SK-N-SH (cell line): ENCODE measurements at regions not wholly inside any gene's neighbourhood (a gene's known extent, or its start where the extent isn't known, plus 50 kb on each side); places are given as distances from the start of the nearest gene placed in this dataset.

Source experiments
- CTCF ChIA-PET: fragments of 300-600, 350-600 bp; formaldehyde crosslinking; extraction: SDS; loops from one replicate; lab custom pipeline; 2021; lab: Yijun Ruan, JAX
- POLR2A ChIA-PET: fragments of 350-600 bp; sonication (Branson Sonifier 250); formaldehyde crosslinking; extraction: SDS; loops from one replicate; lab custom pipeline; 2020; ENCODE audit warnings: antibody characterized with exemption, inconsistent platforms; lab: Yijun Ruan, JAX
- DNase-seq: peaks from one replicate; pipeline ENCODE4 v3.0.0; 2012
- H2AFZ ChIP-seq: fragments of 200-600 bp; sonication (generic); 2 replicates; pipeline ENCODE4 v1.8.1; 2016; ENCODE audit warnings: antibody characterized with exemption, mild to moderate bottlenecking, low read depth
- H3F3A ChIP-seq: fragments of 200-600 bp; sonication (generic); replicated peaks from 2 replicates; pipeline ENCODE3; 2016; ENCODE audit warnings: antibody characterized with exemption, mild to moderate bottlenecking; ENCODE audit not compliant: insufficient read depth
- H3K27ac ChIP-seq, 2 experiments: fragments of 200-500 bp in 1 of 2; fragments of 200-600 bp in 1 of 2; sonication (Bioruptor generic) in 1 of 2; sonication (generic), shearing (Covaris generic) in 1 of 2; 2 replicates each; pipeline versions ENCODE4 v1.5.1 to v1.6.1; 2014 to 2016; ENCODE audit warnings: low read depth in 2 of 2, inconsistent platforms in 1 of 2, low read length in 1 of 2, mild to moderate bottlenecking in 1 of 2, mixed read lengths in 1 of 2
- H3K27me3 ChIP-seq: fragments of 200-600 bp; sonication (generic), shearing (Covaris generic); 2 replicates; pipeline ENCODE4 v1.6.1; 2016; ENCODE audit warnings: mixed run types; ENCODE audit not compliant: insufficient read depth
- H3K36me3 ChIP-seq, 2 experiments: fragments of 200-500 bp in 1 of 2; fragments of 200-600 bp in 1 of 2; sonication (Bioruptor generic) in 1 of 2; sonication (generic) in 1 of 2; replicated peaks in 1 of 2; 2 replicates each; pipeline versions ENCODE3 to v1.5.1; 2014 to 2016; ENCODE audit warnings: low read length in 1 of 2, mild to moderate bottlenecking in 1 of 2; ENCODE audit not compliant: insufficient read depth in 2 of 2, control insufficient read depth in 1 of 2
- H3K4me1 ChIP-seq, 2 experiments: fragments of 200-500 bp in 1 of 2; fragments of 200-600 bp in 1 of 2; sonication (Bioruptor generic) in 1 of 2; sonication (generic), shearing (Covaris generic) in 1 of 2; 2 replicates each; pipeline versions ENCODE4 v1.5.1 to v1.6.1; 2014 to 2016; ENCODE audit warnings: low read depth in 1 of 2, low read length in 1 of 2, mixed run types in 1 of 2; ENCODE audit not compliant: insufficient read depth in 2 of 2, control insufficient read depth in 1 of 2
- H3K4me2 ChIP-seq: fragments of 200-600 bp; sonication (generic), shearing (Covaris generic); 2 replicates; pipeline ENCODE4 v1.6.1; 2017; ENCODE audit warnings: mixed run types
- H3K4me3 ChIP-seq, 2 experiments: fragments of 200-500 bp in 1 of 2; fragments of 200-600 bp in 1 of 2; sonication (Bioruptor generic) in 1 of 2; sonication (generic), shearing (Covaris generic) in 1 of 2; 2 replicates each; pipeline versions ENCODE4 v1.5.1 to v1.8.1; 2014 to 2016; ENCODE audit warnings: low read depth in 2 of 2, inconsistent platforms in 1 of 2, low read length in 1 of 2, mild to moderate bottlenecking in 1 of 2, mixed read lengths in 1 of 2, moderate library complexity in 1 of 2
- H3K79me2 ChIP-seq: fragments of 200-600 bp; sonication (generic); 2 replicates; pipeline ENCODE4 v1.8.1; 2017; ENCODE audit warnings: mild to moderate bottlenecking; ENCODE audit not compliant: insufficient read depth
- H3K9ac ChIP-seq: fragments of 200-600 bp; sonication (generic); 2 replicates; pipeline ENCODE4 v1.6.1; 2017; ENCODE audit warnings: mixed run types
- H3K9me2 ChIP-seq: fragments of 200-600 bp; sonication (generic); 2 replicates; pipeline ENCODE4 v1.6.1; 2017; ENCODE audit warnings: mixed run types
- H3K9me3 ChIP-seq: fragments of 200-600 bp; sonication (generic); 2 replicates; pipeline ENCODE4 v1.6.1; 2017; ENCODE audit warnings: mixed run types, mild to moderate bottlenecking, moderate library complexity
- H4K20me1 ChIP-seq: fragments of 200-600 bp; sonication (generic); 2 replicates; pipeline ENCODE4 v1.6.1; 2017; ENCODE audit warnings: mild to moderate bottlenecking, mixed run types; ENCODE audit not compliant: insufficient read depth
- CHD2 ChIP-seq: fragments of 150-350 bp; IDR thresholded peaks from 2 replicates; pipeline ENCODE4 v1.6.1; 2018; ENCODE audit warnings: low read length; ENCODE audit not compliant: partially characterized antibody
- ELF1 ChIP-seq: IDR thresholded peaks from 2 replicates; pipeline ENCODE4 v1.4.0; 2012
- EP300 ChIP-seq, 2 experiments: IDR thresholded peaks; 2 replicates each; pipeline versions ENCODE4 v1.4.0 to v1.6.1; 2012; ENCODE audit warnings: borderline replicate concordance in 1 of 2, low read depth in 1 of 2, low read length in 1 of 2
- FOSL2 ChIP-seq: IDR thresholded peaks from 2 replicates; pipeline ENCODE4 v1.4.0; 2012; ENCODE audit warnings: low read depth, mild to moderate bottlenecking, moderate library complexity, borderline replicate concordance
- FOXM1 ChIP-seq: IDR thresholded peaks from 2 replicates; pipeline ENCODE4 v1.4.0; 2012; ENCODE audit warnings: low read depth, mild to moderate bottlenecking
- GABPA ChIP-seq: IDR thresholded peaks from 2 replicates; pipeline ENCODE4 v1.4.0; 2012; ENCODE audit warnings: low read depth, mild to moderate bottlenecking
- IRF3 ChIP-seq: fragments of 150-350 bp; IDR thresholded peaks from 2 replicates; pipeline ENCODE4 v1.6.1; 2016; ENCODE audit warnings: mild to moderate bottlenecking, low read depth, low read length
- MAX ChIP-seq: IDR thresholded peaks from 2 replicates; pipeline ENCODE4 v1.4.0; 2012; ENCODE audit warnings: low read depth
- PBX3 ChIP-seq: IDR thresholded peaks from 2 replicates; pipeline ENCODE4; 2012
- RAD21 ChIP-seq: IDR thresholded peaks from 2 replicates; pipeline ENCODE4 v1.6.1; 2012; ENCODE audit warnings: mild to moderate bottlenecking, low read length
- REST ChIP-seq: IDR thresholded peaks from 2 replicates; pipeline ENCODE4 v1.6.1; 2012; ENCODE audit warnings: mild to moderate bottlenecking, low read depth, low read length, moderate library complexity
- RFX5 ChIP-seq: IDR thresholded peaks from 2 replicates; pipeline ENCODE4 v1.6.1; 2012; ENCODE audit warnings: mild to moderate bottlenecking, improper control_type of control experiment, low read length
- RXRA ChIP-seq: IDR thresholded peaks from 2 replicates; pipeline ENCODE4 v1.4.0; 2012; ENCODE audit warnings: low read depth, mild to moderate bottlenecking, borderline replicate concordance
- TEAD4 ChIP-seq: IDR thresholded peaks from 2 replicates; pipeline ENCODE4 v1.4.0; 2012; ENCODE audit warnings: mild to moderate bottlenecking, borderline replicate concordance; ENCODE audit not compliant: insufficient read depth
- USF2 ChIP-seq: fragments of 150-350 bp; IDR thresholded peaks from 2 replicates; pipeline ENCODE4 v1.6.1; 2017; ENCODE audit warnings: antibody characterized with exemption, low read length, low read depth, borderline replicate concordance
- ZBTB33 ChIP-seq: IDR thresholded peaks from 2 replicates; pipeline ENCODE4 v1.4.0; 2012; ENCODE audit warnings: low read depth, borderline replicate concordance

GRCh38 chr5:145340099-145340498 is 495.0 kb downstream of the PRELID2 start (continued):
- TF ChIP-seq FOSL2 (no peak), USF2 (no peak), RAD21 (no peak)

- Histone ChIP-seq H3K27ac (peak overlapping the region in 1 of 2 experiments; percentile 69; a peak in 1 of 4 replicates), H3K27me3 (no peaks in the 10 kb centered on the region), H4K20me1 (no peaks in the 10 kb centered on the region), H3K9me2 (no peaks in the 10 kb centered on the region), H3K4me2 (no peak overlapping the region), H3K79me2 (no peaks in the 10 kb centered on the region), H3K9me3 (no peaks in the 10 kb centered on the region), H3F3A (no peaks in the 10 kb centered on the region), H3K9ac (no peak overlapping the region), H3K36me3 (no peaks in the 10 kb centered on the region), H3K4me3 (no peak overlapping the region), H3K4me1 (no peaks in the 10 kb centered on the region), H2AFZ (no peak overlapping the region)
- no peak for TF ChIP-seq REST
- TF ChIP-seq FOXM1 = no peak
- TF ChIP-seq USF2 = no peak
- no peak for TF ChIP-seq CHD2
- TF ChIP-seq EP300 (IDR thresholded peaks at IDR 0.05; ENCODE audit: borderline replicate concordance in 1 of 2, low read depth in 1 of 2, low read length in 1 of 2) = no peak
- TF ChIP-seq RXRA = no peak
- TF ChIP-seq RFX5 = no peak
- TF ChIP-seq TEAD4 = no peak
- no peak for TF ChIP-seq FOSL2
- no peak for TF ChIP-seq RAD21
- TF ChIP-seq IRF3 = no peak
- TF ChIP-seq PBX3 = no peak
- TF ChIP-seq ZBTB33 = no peak
- TF ChIP-seq ELF1 = no peak
- TF ChIP-seq MAX = no peak
- TF ChIP-seq GABPA = no peak
- POLR2A ChIA-PET = no interaction called here
- CTCF ChIA-PET = no interaction called here
- DNase-seq = no peak
These were observed 510.2 kb downstream of the PRELID2 start for GRCh38 chr5:145324767-145325479.
